ENCODE measurements at regions not wholly inside any gene's neighbourhood (a gene's known extent, or its start where the extent isn't known, plus 50 kb on each side); places are given as distances from the start of the nearest gene placed in this dataset.

GRCh38 chr10:16116404-16117304 is 256.3 kb upstream of the MINDY3 start:
- H3K27ac ChIP-seq = no peak overlapping the region
- no peaks in the 10 kb centered on the region for H3K27me3 ChIP-seq
- H3K4me1 ChIP-seq = no peaks in the 10 kb centered on the region
- no peaks in the 10 kb centered on the region for H3K9me3 ChIP-seq
- intact Hi-C loops (cut with DNase I; ENCODE audit: low total_unique reads) = no loop called here
- H3K4me3 ChIP-seq = no peak overlapping the region
- TF ChIP-seq POLR2AphosphoS5 (IDR thresholded peaks at IDR 0.05) = no peak
- no peak for TF ChIP-seq CTCF (IDR thresholded peaks at IDR 0.05)
- no peak for TF ChIP-seq POLR2A (IDR thresholded peaks at IDR 0.05)
- no peak for DNase-seq (ENCODE audit: low spot score in 2 of 2)
- no peaks in the 10 kb centered on the region for H3K36me3 ChIP-seq

- TF ChIP-seq CTCF (IDR thresholded peaks at IDR 0.05) (no peak), POLR2A (IDR thresholded peaks at IDR 0.05) (no peak), POLR2AphosphoS5 (IDR thresholded peaks at IDR 0.05) (no peak)
- H3K36me3 ChIP-seq = no peaks in the 10 kb centered on the region
- no peak overlapping the region for H3K27ac ChIP-seq
- no peaks in the 10 kb centered on the region for H3K4me1 ChIP-seq
- intact Hi-C loops (cut with DNase I; ENCODE audit: low total_unique reads) = no loop called here
- H3K4me3 ChIP-seq = no peak overlapping the region
- no peaks in the 10 kb centered on the region for H3K9me3 ChIP-seq
- H3K27me3 ChIP-seq = no peaks in the 10 kb centered on the region
- DNase-seq (ENCODE audit: low spot score in 2 of 2) = no peak
These were observed 257.0 kb upstream of the MINDY3 start for GRCh38 chr10:16117305-16117695.

DNA sequence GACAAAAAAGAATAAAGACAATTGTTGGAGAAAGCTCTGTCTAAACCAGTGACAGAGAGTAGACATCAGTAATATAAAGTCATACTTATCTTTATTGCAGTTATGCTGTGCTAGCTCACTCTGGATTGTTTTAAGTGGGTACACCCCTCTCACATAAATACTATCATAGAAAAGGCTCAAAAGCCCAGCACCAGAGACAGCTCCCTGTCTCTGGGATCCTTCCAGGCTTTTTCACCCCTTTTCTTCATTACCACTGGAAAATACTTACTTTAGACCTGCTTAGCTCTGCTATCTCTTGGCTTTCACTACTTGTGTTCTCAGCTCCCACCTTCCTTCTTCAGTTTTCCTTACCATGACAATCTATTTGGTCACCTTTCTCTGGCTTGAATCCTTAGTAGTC is 259.1 kb upstream of the MINDY3 start:
- no peak for DNase-seq (ENCODE audit: low spot score in 2 of 2)
- intact Hi-C loops (cut with DNase I; ENCODE audit: low total_unique reads) = no loop called here
- Histone ChIP-seq H3K27ac (no peak overlapping the region), H3K27me3 (no peaks in the 10 kb centered on the region), H3K9me3 (peaks cover 0 to 3% of the 10 kb centered on the region in 2 donors), H3K36me3 (no peaks in the 10 kb centered on the region), H3K4me3 (no peak overlapping the region), H3K4me1 (no peaks in the 10 kb centered on the region)
- no peak for TF ChIP-seq POLR2A (IDR thresholded peaks at IDR 0.05)
- TF ChIP-seq CTCF (IDR thresholded peaks at IDR 0.05) = no peak
- TF ChIP-seq POLR2AphosphoS5 (IDR thresholded peaks at IDR 0.05) = no peak

GRCh38 chr10:16120563-16120962 is 260.3 kb upstream of the MINDY3 start:
- Histone ChIP-seq H3K9me3 (peaks cover 0 to 5% of the 10 kb centered on the region in 2 donors), H3K27ac (no peak overlapping the region), H3K4me3 (no peak overlapping the region), H3K4me1 (no peaks in the 10 kb centered on the region), H3K36me3 (no peaks in the 10 kb centered on the region), H3K27me3 (no peaks in the 10 kb centered on the region)
- intact Hi-C loops (cut with DNase I; ENCODE audit: low total_unique reads) = no loop called here
- TF ChIP-seq POLR2A (IDR thresholded peaks at IDR 0.05) (no peak), CTCF (IDR thresholded peaks at IDR 0.05) (no peak), POLR2AphosphoS5 (IDR thresholded peaks at IDR 0.05) (no peak)
- DNase-seq (ENCODE audit: low spot score in 2 of 2) = no peak

DNA sequence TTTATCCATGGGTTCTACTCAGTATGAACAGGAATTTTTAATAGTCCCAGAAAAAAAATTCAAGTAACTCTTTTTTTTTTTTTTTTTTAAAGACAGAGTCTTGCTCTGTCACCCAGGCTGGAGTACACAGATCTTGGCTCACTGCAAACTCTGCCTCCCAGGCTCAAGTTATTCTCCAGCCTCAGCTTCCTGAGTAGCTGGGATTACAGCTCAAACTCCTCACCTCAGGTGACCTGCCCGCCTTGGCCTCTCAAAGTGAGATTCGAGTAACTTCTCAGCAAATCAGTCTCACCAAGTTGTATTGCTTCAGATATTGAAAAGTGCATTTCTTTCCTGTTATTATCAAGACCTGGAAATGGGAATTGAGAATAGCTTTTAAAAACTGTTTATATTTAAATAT is 281.2 kb upstream of the MINDY3 start:
- no peaks in the 10 kb centered on the region for H3K4me1 ChIP-seq
- H3K27ac ChIP-seq = no peak overlapping the region
- no peak overlapping the region for H3K4me3 ChIP-seq
- H3K27me3 ChIP-seq = no peaks in the 10 kb centered on the region
- no peaks in the 10 kb centered on the region for H3K9me3 ChIP-seq
- intact Hi-C loops (cut with DNase I; ENCODE audit: low total_unique reads) = no loop called here
- TF ChIP-seq CTCF (IDR thresholded peaks at IDR 0.05) = no peak
- TF ChIP-seq POLR2A (IDR thresholded peaks at IDR 0.05) = no peak
- TF ChIP-seq POLR2AphosphoS5 (IDR thresholded peaks at IDR 0.05) = no peak
- H3K36me3 ChIP-seq = no peaks in the 10 kb centered on the region
- no peak for DNase-seq (ENCODE audit: low spot score in 2 of 2)

Measured in breast epithelium (tissue), 4 donors.